Kidney (tissue), 13 donors: ENCODE measurements at regions not wholly inside any gene's neighbourhood (a gene's known extent, or its start where the extent isn't known, plus 50 kb on each side); places are given as distances from the start of the nearest gene placed in this dataset.

ENCODE experiments used
- DNase-seq, 5 donors: peaks; one replicate each; pipeline ENCODE4 v3.0.0-alpha.2; 2013 to 2020
- FAIRE-seq: peaks from 2 replicates; lab custom pipeline; 2012; peaks lifted over from hg19 to GRCh38; lab: Jason Lieb, UNC
- H3K27ac ChIP-seq, 2 donors: one replicate each; pipeline ENCODE4 v1.7.0; 2013; ENCODE audit warnings: low read depth in 2 of 2, low read length in 2 of 2, inconsistent platforms in 1 of 2
- H3K27me3 ChIP-seq: one replicate; pipeline ENCODE4 v1.7.1; 2013; ENCODE audit warnings: low read length, inconsistent platforms; ENCODE audit not compliant: control insufficient read depth, insufficient read depth
- H3K36me3 ChIP-seq, 3 donors: one replicate each; pipeline versions ENCODE4 v1.7.0 to v1.7.1; 2013; ENCODE audit warnings: low read length in 3 of 3, control low read depth in 1 of 3, inconsistent platforms in 1 of 3; ENCODE audit not compliant: insufficient read depth in 3 of 3, control insufficient read depth in 2 of 3
- H3K4me1 ChIP-seq, 3 donors: one replicate each; pipeline versions ENCODE4 v1.7.0 to v1.7.1; 2013; ENCODE audit warnings: low read length in 3 of 3, inconsistent platforms in 1 of 3, low read depth in 1 of 3; ENCODE audit not compliant: control insufficient read depth in 2 of 3, insufficient read depth in 2 of 3
- H3K4me3 ChIP-seq, 3 donors: one replicate each; pipeline versions ENCODE4 v1.7.0 to v1.8.1; 2013; ENCODE audit warnings: low read length in 3 of 3, control low read depth in 1 of 3, inconsistent platforms in 1 of 3
- H3K9ac ChIP-seq, 3 donors: one replicate each; pipeline versions ENCODE4 v1.7.0 to v1.7.1; 2013; ENCODE audit warnings: low read length in 3 of 3, control low read depth in 1 of 3, inconsistent platforms in 1 of 3
- H3K9me3 ChIP-seq, 3 donors: one replicate each; pipeline versions ENCODE4 v1.7.0 to v1.7.1; 2013; ENCODE audit warnings: low read length in 3 of 3, control low read depth in 1 of 3, inconsistent platforms in 1 of 3; ENCODE audit not compliant: control insufficient read depth in 2 of 3, insufficient read depth in 1 of 3
- intact Hi-C: fragments of 100-400 bp; cut with DNase I; formaldehyde crosslinking; loops from one replicate; pipeline ENCODE4 v1.11.1; 2022
- TF ChIP-seq, protein P1 (sequence below): IDR thresholded peaks from 3 replicates; pipeline ENCODE4 v1.5.1; 2012; ENCODE audit warnings: mild to moderate bottlenecking, moderate library complexity, borderline replicate concordance; ENCODE audit not compliant: insufficient read depth; ENCODE audit errors: extremely low read depth
- donor health status: control.
- donor health status: control.
- donor health status: control.
- donor health status: control.
- donor health status: control.
- donor health status: DM: yes; HTN: yes; CAD: no.
- donor health status: Normal renal cell carcinoma (clear cell type).

DNA sequence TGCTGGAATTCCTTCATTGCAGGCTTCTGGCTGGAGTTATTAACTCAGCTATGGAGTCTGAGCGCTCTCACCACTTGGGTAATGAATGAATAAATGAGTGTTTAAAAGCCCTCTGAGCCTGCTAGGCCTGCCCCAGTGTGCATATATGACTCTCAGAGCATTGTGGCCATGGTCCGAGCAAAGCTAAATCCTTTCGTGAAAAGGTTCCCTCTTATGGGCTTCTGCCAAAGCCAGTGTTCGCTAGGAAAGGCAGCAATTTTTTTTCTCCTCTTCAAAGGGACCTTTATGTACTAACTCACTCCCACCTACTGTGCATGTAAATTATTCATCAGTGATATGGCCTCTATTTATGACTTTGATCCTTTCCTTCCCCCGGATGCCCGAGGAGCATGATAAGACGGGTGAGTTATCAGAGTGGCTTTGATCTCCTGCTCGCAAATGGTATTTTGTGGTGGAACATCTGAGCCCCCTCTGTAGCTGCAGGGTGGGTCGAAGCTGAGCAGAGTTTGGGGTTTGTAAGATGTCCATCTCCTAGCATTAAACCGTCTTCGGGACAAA is 88.6 kb downstream of the LINC00237 start:
- Histone ChIP-seq H3K27me3 (peaks cover 3% of the 10 kb centered on the region), H3K9ac (no peak overlapping the region), H3K36me3 (no peaks in the 10 kb centered on the region), H3K9me3 (no peaks in the 10 kb centered on the region), H3K27ac (no peak overlapping the region), H3K4me3 (no peak overlapping the region), H3K4me1 (no peaks in the 10 kb centered on the region)
- intact Hi-C loops = no loop called here
- FAIRE-seq (no peak), DNase-seq (no peak)
- TF ChIP-seq, protein P1, sequence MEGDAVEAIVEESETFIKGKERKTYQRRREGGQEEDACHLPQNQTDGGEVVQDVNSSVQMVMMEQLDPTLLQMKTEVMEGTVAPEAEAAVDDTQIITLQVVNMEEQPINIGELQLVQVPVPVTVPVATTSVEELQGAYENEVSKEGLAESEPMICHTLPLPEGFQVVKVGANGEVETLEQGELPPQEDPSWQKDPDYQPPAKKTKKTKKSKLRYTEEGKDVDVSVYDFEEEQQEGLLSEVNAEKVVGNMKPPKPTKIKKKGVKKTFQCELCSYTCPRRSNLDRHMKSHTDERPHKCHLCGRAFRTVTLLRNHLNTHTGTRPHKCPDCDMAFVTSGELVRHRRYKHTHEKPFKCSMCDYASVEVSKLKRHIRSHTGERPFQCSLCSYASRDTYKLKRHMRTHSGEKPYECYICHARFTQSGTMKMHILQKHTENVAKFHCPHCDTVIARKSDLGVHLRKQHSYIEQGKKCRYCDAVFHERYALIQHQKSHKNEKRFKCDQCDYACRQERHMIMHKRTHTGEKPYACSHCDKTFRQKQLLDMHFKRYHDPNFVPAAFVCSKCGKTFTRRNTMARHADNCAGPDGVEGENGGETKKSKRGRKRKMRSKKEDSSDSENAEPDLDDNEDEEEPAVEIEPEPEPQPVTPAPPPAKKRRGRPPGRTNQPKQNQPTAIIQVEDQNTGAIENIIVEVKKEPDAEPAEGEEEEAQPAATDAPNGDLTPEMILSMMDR = no peak

DNA sequence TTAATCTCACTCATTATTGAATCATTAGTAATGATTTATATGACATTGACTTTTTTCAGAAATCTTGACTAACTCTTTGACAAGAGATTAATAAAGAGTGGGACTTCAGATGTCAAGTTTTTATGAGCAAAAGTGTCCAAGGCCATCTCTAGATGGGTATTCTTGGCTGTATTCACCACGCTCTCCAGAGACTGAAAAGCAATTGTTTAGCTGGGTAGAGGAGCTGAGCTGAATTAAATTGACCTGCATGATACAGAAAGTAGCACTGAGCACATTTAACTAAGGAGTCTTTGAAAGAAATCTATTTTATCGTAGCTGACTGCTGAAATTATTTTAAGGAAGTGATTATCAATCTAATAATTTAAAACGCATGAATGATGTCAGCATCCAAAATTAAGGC is 89.4 kb downstream of the LINC00237 start:
- no peaks in the 10 kb centered on the region for H3K4me1 ChIP-seq
- H3K27ac ChIP-seq = no peak overlapping the region
- DNase-seq (no peak), FAIRE-seq (no peak)
- intact Hi-C loops = no loop called here
- H3K36me3 ChIP-seq = no peaks in the 10 kb centered on the region
- no peaks in the 10 kb centered on the region for H3K9me3 ChIP-seq
- peaks cover 3% of the 10 kb centered on the region for H3K27me3 ChIP-seq
- H3K4me3 ChIP-seq = no peak overlapping the region
- H3K9ac ChIP-seq = no peak overlapping the region
- TF ChIP-seq, protein P1 = no peak

DNA sequence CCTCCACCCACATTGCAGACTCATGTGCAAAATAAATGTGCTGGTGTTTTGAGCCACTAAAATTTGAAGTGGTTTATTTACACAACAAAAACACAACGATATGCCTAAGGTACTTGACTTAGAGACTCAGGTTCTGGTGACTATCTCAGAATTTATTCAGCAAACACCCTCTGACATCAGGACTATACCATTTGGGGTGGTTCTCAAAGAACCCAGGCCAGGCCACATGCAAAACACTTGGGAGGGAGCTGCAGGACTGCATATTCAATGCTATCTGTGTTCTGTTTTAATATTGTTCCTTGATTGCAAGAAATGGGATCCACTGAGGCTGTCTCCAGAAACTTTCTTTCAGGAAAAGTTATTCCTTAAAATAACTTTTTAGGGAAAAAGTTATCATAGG is 91.6 kb downstream of the LINC00237 start:
- Histone ChIP-seq H3K4me3 (no peak overlapping the region), H3K9ac (no peak overlapping the region), H3K27ac (no peak overlapping the region), H3K36me3 (no peaks in the 10 kb centered on the region), H3K9me3 (no peaks in the 10 kb centered on the region), H3K4me1 (no peaks in the 10 kb centered on the region), H3K27me3 (peaks cover 2% of the 10 kb centered on the region)
- TF ChIP-seq, protein P1 = no peak
- DNase-seq = no peak
- no peak for FAIRE-seq
- intact Hi-C loops = no loop called here

DNA sequence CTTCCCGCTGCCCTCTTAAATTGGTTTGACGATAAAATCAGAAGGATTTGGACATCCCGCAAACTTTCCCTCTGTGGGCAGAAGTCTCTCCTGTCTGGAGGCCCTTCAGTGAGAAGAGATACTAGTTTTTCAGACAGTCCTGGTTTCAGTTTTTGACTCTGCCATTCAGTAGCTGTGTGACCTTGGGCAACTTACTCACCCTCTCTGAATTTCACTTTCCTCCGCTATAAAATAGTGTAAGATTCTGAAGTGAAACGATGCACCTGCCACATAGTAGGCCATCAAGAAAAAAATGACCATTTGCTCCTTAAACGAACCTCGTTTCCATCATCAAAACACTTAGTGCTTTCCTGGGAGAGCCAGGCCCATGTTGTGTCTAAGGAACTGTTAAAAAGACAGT is 97.2 kb downstream of the LINC00237 start:
- no peaks in the 10 kb centered on the region for H3K36me3 ChIP-seq
- intact Hi-C loops = no loop called here
- TF ChIP-seq, protein P1 = no peak
- no peak for FAIRE-seq
- H3K4me1 ChIP-seq = no peaks in the 10 kb centered on the region
- no peak for DNase-seq
- H3K9ac ChIP-seq = no peak overlapping the region
- no peak overlapping the region for H3K4me3 ChIP-seq
- no peaks in the 10 kb centered on the region for H3K27me3 ChIP-seq
- no peaks in the 10 kb centered on the region for H3K9me3 ChIP-seq
- H3K27ac ChIP-seq = no peak overlapping the region
